Neural cell (in vitro differentiated cells): ENCODE measurements at regions not wholly inside any gene's neighbourhood (a gene's known extent, or its start where the extent isn't known, plus 50 kb on each side); places are given as distances from the start of the nearest gene placed in this dataset.

Experiments used
- H2AFZ ChIP-seq: fragments of 200-600, 300-800 bp; sonication (generic), shearing (Covaris generic); 2 replicates; pipeline ENCODE4 v1.6.0; 2014; ENCODE audit warnings: low read depth, mild to moderate bottlenecking, antibody characterized with exemption, low read length, moderate library complexity
- H3F3A ChIP-seq: fragments of 200-600 bp; shearing (Covaris generic); 2 replicates; pipeline ENCODE4 v1.6.1; 2016; ENCODE audit warnings: mild to moderate bottlenecking, moderate library complexity, mixed read lengths, antibody characterized with exemption, low read length; ENCODE audit not compliant: insufficient read depth, poor library complexity, severe bottlenecking
- H3K27ac ChIP-seq: fragments of 200-600, 300-800 bp; sonication (generic), shearing (Covaris generic); 2 replicates; pipeline ENCODE4 v1.5.1; 2014; ENCODE audit warnings: mild to moderate bottlenecking, low read length, moderate library complexity
- H3K27me3 ChIP-seq: fragments of 300-800, 200-600 bp; sonication (generic), shearing (Covaris generic); 2 replicates; pipeline ENCODE4 v1.6.0; 2014; ENCODE audit warnings: mild to moderate bottlenecking, low read depth, low read length, moderate library complexity; ENCODE audit not compliant: insufficient read depth
- H3K36me3 ChIP-seq: fragments of 300-800, 200-600 bp; sonication (generic), shearing (Covaris generic); 2 replicates; pipeline ENCODE4 v1.5.1; 2014; ENCODE audit warnings: mild to moderate bottlenecking, antibody characterized with exemption, low read length, moderate library complexity; ENCODE audit not compliant: insufficient read depth
- H3K4me2 ChIP-seq: fragments of 300-800, 200-600 bp; sonication (generic), shearing (Covaris generic); 2 replicates; pipeline ENCODE4 v1.6.0; 2014; ENCODE audit warnings: mild to moderate bottlenecking, low read length
- H3K4me3 ChIP-seq: fragments of 300-800, 200-600 bp; sonication (generic), shearing (Covaris generic); 2 replicates; pipeline ENCODE4 v1.5.1; 2014; ENCODE audit warnings: mild to moderate bottlenecking, low read length, moderate library complexity
- H3K79me2 ChIP-seq: fragments of 200-600 bp; shearing (Covaris generic); replicated peaks from 2 replicates; pipeline ENCODE4 v1.6.0; 2014; ENCODE audit warnings: mild to moderate bottlenecking, low read length, moderate library complexity; ENCODE audit not compliant: insufficient read depth
- H3K9ac ChIP-seq: fragments of 300-800, 200-600 bp; sonication (generic), shearing (Covaris generic); 2 replicates; pipeline ENCODE4 v1.6.1; 2016; ENCODE audit warnings: mild to moderate bottlenecking, low read length, mixed read lengths
- H3K9me2 ChIP-seq: fragments of 200-600 bp; shearing (Covaris generic); 2 replicates; pipeline ENCODE4 v1.6.1; 2016; ENCODE audit warnings: mild to moderate bottlenecking, low read length, mixed read lengths; ENCODE audit not compliant: insufficient read depth
- H3K9me3 ChIP-seq: fragments of 200-600, 300-800 bp; sonication (generic), shearing (Covaris generic); 2 replicates; pipeline ENCODE4 v1.6.1; 2016; ENCODE audit warnings: mild to moderate bottlenecking, mixed run types, low read length, moderate library complexity, mixed read lengths
- H4K20me1 ChIP-seq: fragments of 200-600 bp; shearing (Covaris generic); 2 replicates; pipeline ENCODE4 v1.6.1; 2016; ENCODE audit warnings: mild to moderate bottlenecking, mixed run types; ENCODE audit not compliant: insufficient read depth
- CTCF ChIP-seq: fragments of 450-650 bp; IDR thresholded peaks from 2 replicates; pipeline ENCODE4 v1.5.1; 2014; ENCODE audit warnings: antibody characterized with exemption, mild to moderate bottlenecking, moderate library complexity; ENCODE audit not compliant: poor library complexity, severe bottlenecking
- EP300 ChIP-seq: fragments of 450-650 bp; conservative IDR thresholded peaks from 2 replicates; pipeline ENCODE4 v1.6.1; 2014; ENCODE audit warnings: antibody characterized with exemption, mild to moderate bottlenecking, moderate library complexity; ENCODE audit not compliant: poor library complexity, severe bottlenecking
- EZH2 ChIP-seq: fragments of 200-600, 300-800 bp; shearing (Covaris generic), sonication (generic); IDR thresholded peaks from 2 replicates; pipeline ENCODE4 v1.6.1; 2014; ENCODE audit warnings: antibody characterized with exemption, low read length, borderline replicate concordance, mild to moderate bottlenecking; ENCODE audit not compliant: insufficient read depth, poor library complexity, severe bottlenecking
- MXI1 ChIP-seq: fragments of 450-650 bp; conservative IDR thresholded peaks from 2 replicates; pipeline ENCODE4 v1.6.1; 2014; ENCODE audit warnings: antibody characterized with exemption, mild to moderate bottlenecking; ENCODE audit not compliant: poor library complexity, severe bottlenecking
- POLR2AphosphoS5 ChIP-seq: IDR thresholded peaks from 2 replicates; pipeline ENCODE4 v1.6.1; 2012
- RAD21 ChIP-seq: fragments of 450-650 bp; conservative IDR thresholded peaks from 2 replicates; pipeline ENCODE4 v1.6.1; 2014; ENCODE audit warnings: antibody characterized with exemption, mild to moderate bottlenecking, moderate library complexity
- REST ChIP-seq: IDR thresholded peaks from 2 replicates; pipeline ENCODE4 v1.6.1; 2012; ENCODE audit warnings: borderline replicate concordance
- SMC3 ChIP-seq: fragments of 450-650 bp; conservative IDR thresholded peaks from 2 replicates; pipeline ENCODE4 v1.6.1; 2014; ENCODE audit warnings: antibody characterized with exemption, mild to moderate bottlenecking, moderate library complexity; ENCODE audit not compliant: poor library complexity
- TAF1 ChIP-seq: IDR thresholded peaks from 2 replicates; pipeline ENCODE4 v1.6.1; 2012; ENCODE audit warnings: low read depth

GRCh38 chr10:64142395-64142794 lies 621.2 kb downstream of the REEP3 start:
- Histone ChIP-seq H2AFZ (no peak overlapping the region), H3K36me3 (no peaks in the 10 kb centered on the region), H4K20me1 (no peaks in the 10 kb centered on the region), H3K79me2 (no peaks in the 10 kb centered on the region), H3K4me3 (no peak overlapping the region), H3K9me2 (no peaks in the 10 kb centered on the region), H3K9ac (no peak overlapping the region), H3K27ac (no peak overlapping the region), H3K27me3 (no peaks in the 10 kb centered on the region), H3F3A (no peaks in the 10 kb centered on the region), H3K4me2 (no peak overlapping the region), H3K9me3 (no peaks in the 10 kb centered on the region)
- TF ChIP-seq REST (no peak), TAF1 (no peak), EP300 (no peak), CTCF (no peak), MXI1 (no peak), RAD21 (no peak), POLR2AphosphoS5 (no peak), EZH2 (no peak), SMC3 (no peak)

GRCh38 chr10:64148607-64149006 lies 627.4 kb downstream of the REEP3 start:
- Histone ChIP-seq H3K4me2 (no peak overlapping the region), H3K79me2 (no peaks in the 10 kb centered on the region), H3K9ac (no peak overlapping the region), H3K9me2 (no peaks in the 10 kb centered on the region), H3K9me3 (no peaks in the 10 kb centered on the region), H4K20me1 (no peaks in the 10 kb centered on the region), H3K27me3 (no peaks in the 10 kb centered on the region), H3F3A (no peaks in the 10 kb centered on the region), H3K4me3 (no peak overlapping the region), H2AFZ (no peak overlapping the region), H3K36me3 (no peaks in the 10 kb centered on the region), H3K27ac (no peak overlapping the region)
- TF ChIP-seq RAD21 (no peak), MXI1 (no peak), SMC3 (no peak), EZH2 (no peak), REST (no peak), EP300 (no peak), CTCF (no peak), POLR2AphosphoS5 (no peak), TAF1 (no peak)
